ENCODE measurements at regions not wholly inside any gene's neighbourhood (a gene's known extent, or its start where the extent isn't known, plus 50 kb on each side); places are given as distances from the start of the nearest gene placed in this dataset.
"Not testable (repeated sequence)": the region's sequence is repeated elsewhere in the genome, so short reads cannot be mapped to it uniquely, and the experiment has no call there.

- H3K36me3 ChIP-seq (ENCODE audit: control insufficient read depth in 2 of 2, insufficient read depth in 2 of 2, low read length in 1 of 2); H3K27me3 ChIP-seq (ENCODE audit: control insufficient read depth in 1 of 2, insufficient read depth in 2 of 2, low read length in 2 of 2); H3K4me1 ChIP-seq (ENCODE audit: control insufficient read depth in 2 of 2, insufficient read depth in 2 of 2, low read length in 1 of 2); H3K27ac ChIP-seq (ENCODE audit: low read depth in 2 of 2, low read length in 1 of 2); H3K4me3 ChIP-seq (ENCODE audit: low read depth in 1 of 2, low read length in 2 of 2): not testable (repeated sequence)
- WGBS, 2 donors, result 73 to 75% methylated on average over 68 to 72 of the region's 72 CpGs
- peaks cover 7 to 14% of the 10 kb centered on the region in 2 donors for H3K9me3 ChIP-seq (ENCODE audit: control insufficient read depth in 2 of 2, insufficient read depth in 1 of 2, low read depth in 1 of 2, low read length in 1 of 2)
These were observed 1213.4 kb downstream of the FOXD4L5 start for GRCh38 chr9:64071358-64072253.

- H3K27ac ChIP-seq (ENCODE audit: low read depth in 2 of 2, low read length in 1 of 2); H3K36me3 ChIP-seq (ENCODE audit: control insufficient read depth in 2 of 2, insufficient read depth in 2 of 2, low read length in 1 of 2); H3K4me3 ChIP-seq (ENCODE audit: low read depth in 1 of 2, low read length in 2 of 2); H3K27me3 ChIP-seq (ENCODE audit: control insufficient read depth in 1 of 2, insufficient read depth in 2 of 2, low read length in 2 of 2); H3K4me1 ChIP-seq (ENCODE audit: control insufficient read depth in 2 of 2, insufficient read depth in 2 of 2, low read length in 1 of 2): not testable (repeated sequence)
- peaks cover 7 to 14% of the 10 kb centered on the region in 2 donors for H3K9me3 ChIP-seq (ENCODE audit: control insufficient read depth in 2 of 2, insufficient read depth in 1 of 2, low read depth in 1 of 2, low read length in 1 of 2)
- WGBS, 2 donors, result 79 to 80% methylated on average over 32 to 39 of the region's 39 CpGs
These were observed 1214.2 kb downstream of the FOXD4L5 start for GRCh38 chr9:64070611-64071357.

GRCh38 chr9:64070083-64070482, 1214.9 kb downstream of the FOXD4L5 start:
- not testable (repeated sequence) for H3K36me3 ChIP-seq (ENCODE audit: control insufficient read depth in 2 of 2, insufficient read depth in 2 of 2, low read length in 1 of 2); H3K27ac ChIP-seq (ENCODE audit: low read depth in 2 of 2, low read length in 1 of 2); H3K27me3 ChIP-seq (ENCODE audit: control insufficient read depth in 1 of 2, insufficient read depth in 2 of 2, low read length in 2 of 2); H3K4me1 ChIP-seq (ENCODE audit: control insufficient read depth in 2 of 2, insufficient read depth in 2 of 2, low read length in 1 of 2); H3K4me3 ChIP-seq (ENCODE audit: low read depth in 1 of 2, low read length in 2 of 2)
- H3K9me3 ChIP-seq (ENCODE audit: control insufficient read depth in 2 of 2, insufficient read depth in 1 of 2, low read depth in 1 of 2, low read length in 1 of 2), result peaks cover 7 to 14% of the 10 kb centered on the region in 2 donors
- WGBS, 2 donors, result 87 to 89% methylated on average over 13 of the region's 13 CpGs

- H3K4me1 ChIP-seq (ENCODE audit: control insufficient read depth in 2 of 2, insufficient read depth in 2 of 2, low read length in 1 of 2), result no peaks in the 10 kb centered on the region
- peaks cover 7 to 14% of the 10 kb centered on the region in 2 donors for H3K9me3 ChIP-seq (ENCODE audit: control insufficient read depth in 2 of 2, insufficient read depth in 1 of 2, low read depth in 1 of 2, low read length in 1 of 2)
- WGBS, 2 donors, result 72 to 83% methylated on average over 24 of the region's 24 CpGs
- H3K27me3 ChIP-seq (ENCODE audit: control insufficient read depth in 1 of 2, insufficient read depth in 2 of 2, low read length in 2 of 2), result no peaks in the 10 kb centered on the region
- H3K4me3 ChIP-seq (ENCODE audit: low read depth in 1 of 2, low read length in 2 of 2), result no peak overlapping the region
- no peaks in the 10 kb centered on the region for H3K36me3 ChIP-seq (ENCODE audit: control insufficient read depth in 2 of 2, insufficient read depth in 2 of 2, low read length in 1 of 2)
- H3K27ac ChIP-seq (ENCODE audit: low read depth in 2 of 2, low read length in 1 of 2), result no peak overlapping the region
These were observed 1218.2 kb downstream of the FOXD4L5 start for GRCh38 chr9:64066736-64067368.

- WGBS, 2 donors, result 74 to 82% methylated on average over 7 of the region's 7 CpGs
- no peaks in the 10 kb centered on the region for H3K9me3 ChIP-seq (ENCODE audit: control insufficient read depth in 2 of 2, insufficient read depth in 1 of 2, low read depth in 1 of 2, low read length in 1 of 2)
- no peak overlapping the region for H3K4me3 ChIP-seq (ENCODE audit: low read depth in 1 of 2, low read length in 2 of 2)
These were observed 1223.9 kb downstream of the FOXD4L5 start for GRCh38 chr9:64061013-64061627.

GRCh38 chr9:64058070-64058469, 1226.9 kb downstream of the FOXD4L5 start:
- WGBS, 2 donors, result 35 to 41% methylated on average over 1 of the region's 1 CpG
- not testable (repeated sequence) for H3K9me3 ChIP-seq (ENCODE audit: control insufficient read depth in 2 of 2, insufficient read depth in 1 of 2, low read depth in 1 of 2, low read length in 1 of 2); H3K36me3 ChIP-seq (ENCODE audit: control insufficient read depth in 2 of 2, insufficient read depth in 2 of 2, low read length in 1 of 2); H3K27ac ChIP-seq (ENCODE audit: low read depth in 2 of 2, low read length in 1 of 2); H3K4me3 ChIP-seq (ENCODE audit: low read depth in 1 of 2, low read length in 2 of 2); H3K4me1 ChIP-seq (ENCODE audit: control insufficient read depth in 2 of 2, insufficient read depth in 2 of 2, low read length in 1 of 2); H3K27me3 ChIP-seq (ENCODE audit: control insufficient read depth in 1 of 2, insufficient read depth in 2 of 2, low read length in 2 of 2)

More at GRCh38 chr9:64061013-64061627, 1223.9 kb downstream of the FOXD4L5 start:
- Histone ChIP-seq H3K4me1 (ENCODE audit: control insufficient read depth in 2 of 2, insufficient read depth in 2 of 2, low read length in 1 of 2) (no peaks in the 10 kb centered on the region), H3K27ac (ENCODE audit: low read depth in 2 of 2, low read length in 1 of 2) (no peak overlapping the region), H3K36me3 (ENCODE audit: control insufficient read depth in 2 of 2, insufficient read depth in 2 of 2, low read length in 1 of 2) (no peaks in the 10 kb centered on the region), H3K27me3 (ENCODE audit: control insufficient read depth in 1 of 2, insufficient read depth in 2 of 2, low read length in 2 of 2) (no peaks in the 10 kb centered on the region)

- Histone ChIP-seq H3K9me3 (ENCODE audit: control insufficient read depth in 2 of 2, insufficient read depth in 1 of 2, low read depth in 1 of 2, low read length in 1 of 2) (no peaks in the 10 kb centered on the region), H3K27me3 (ENCODE audit: control insufficient read depth in 1 of 2, insufficient read depth in 2 of 2, low read length in 2 of 2) (no peaks in the 10 kb centered on the region), H3K27ac (ENCODE audit: low read depth in 2 of 2, low read length in 1 of 2) (no peak overlapping the region), H3K4me1 (ENCODE audit: control insufficient read depth in 2 of 2, insufficient read depth in 2 of 2, low read length in 1 of 2) (no peaks in the 10 kb centered on the region), H3K36me3 (ENCODE audit: control insufficient read depth in 2 of 2, insufficient read depth in 2 of 2, low read length in 1 of 2) (no peaks in the 10 kb centered on the region), H3K4me3 (ENCODE audit: low read depth in 1 of 2, low read length in 2 of 2) (no peak overlapping the region)
- WGBS, 2 donors, result 53 to 62% methylated on average over 4 of the region's 4 CpGs
These were observed 1227.5 kb downstream of the FOXD4L5 start for GRCh38 chr9:64057553-64057952.

GRCh38 chr9:64028925-64029324, 1256.1 kb downstream of the FOXD4L5 start:
- not testable (repeated sequence) for H3K9me3 ChIP-seq (ENCODE audit: control insufficient read depth in 2 of 2, insufficient read depth in 1 of 2, low read depth in 1 of 2, low read length in 1 of 2); H3K27ac ChIP-seq (ENCODE audit: low read depth in 2 of 2, low read length in 1 of 2); H3K4me3 ChIP-seq (ENCODE audit: low read depth in 1 of 2, low read length in 2 of 2); H3K36me3 ChIP-seq (ENCODE audit: control insufficient read depth in 2 of 2, insufficient read depth in 2 of 2, low read length in 1 of 2); H3K27me3 ChIP-seq (ENCODE audit: control insufficient read depth in 1 of 2, insufficient read depth in 2 of 2, low read length in 2 of 2); H3K4me1 ChIP-seq (ENCODE audit: control insufficient read depth in 2 of 2, insufficient read depth in 2 of 2, low read length in 1 of 2)
- WGBS, 2 donors, result 61 to 66% methylated on average over 4 of the region's 4 CpGs

GRCh38 chr9:64020696-64021491, 1264.1 kb downstream of the FOXD4L5 start:
- 83 to 85% methylated on average over 46 of the region's 46 CpGs for WGBS, 2 donors
- not testable (repeated sequence) for H3K4me1 ChIP-seq (ENCODE audit: control insufficient read depth in 2 of 2, insufficient read depth in 2 of 2, low read length in 1 of 2); H3K27ac ChIP-seq (ENCODE audit: low read depth in 2 of 2, low read length in 1 of 2)

More at GRCh38 chr9:64020696-64021491, 1264.1 kb downstream of the FOXD4L5 start:
- H3K9me3 ChIP-seq (ENCODE audit: control insufficient read depth in 2 of 2, insufficient read depth in 1 of 2, low read depth in 1 of 2, low read length in 1 of 2); H3K27me3 ChIP-seq (ENCODE audit: control insufficient read depth in 1 of 2, insufficient read depth in 2 of 2, low read length in 2 of 2); H3K4me3 ChIP-seq (ENCODE audit: low read depth in 1 of 2, low read length in 2 of 2); H3K36me3 ChIP-seq (ENCODE audit: control insufficient read depth in 2 of 2, insufficient read depth in 2 of 2, low read length in 1 of 2): not testable (repeated sequence)

Data from esophagus (tissue), 2 donors.